ENCODE measurements at regions not wholly inside any gene's neighbourhood (a gene's known extent, or its start where the extent isn't known, plus 50 kb on each side); places are given as distances from the start of the nearest gene placed in this dataset.

DNA sequence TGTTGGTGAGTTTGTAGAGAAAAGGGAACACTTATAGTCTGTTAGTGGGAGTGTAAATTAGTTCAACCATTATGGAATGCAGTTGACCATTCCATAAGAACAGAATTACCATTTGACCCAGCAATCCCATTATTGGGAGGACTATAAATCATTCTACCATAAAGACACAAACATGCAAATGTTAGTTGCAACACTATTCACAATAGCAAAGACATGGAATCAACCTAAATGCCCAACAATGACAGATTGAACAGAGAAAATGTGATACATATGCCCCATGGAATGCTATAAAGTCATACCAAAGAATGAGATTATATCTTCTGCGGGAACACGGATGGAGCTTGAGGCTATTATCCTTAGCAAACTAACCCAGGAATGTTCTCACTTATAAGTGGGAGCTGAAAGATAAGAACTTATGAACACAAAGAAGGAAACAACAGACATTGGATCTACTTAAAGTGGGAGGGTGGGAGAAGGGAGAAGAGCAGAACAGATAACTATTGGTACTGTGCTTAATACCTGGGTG lies 1819.2 kb upstream of the ADGRL3 start (continued):
- no peak for TF ChIP-seq RFX5 (IDR thresholded peaks at IDR 0.05; ENCODE audit: borderline replicate concordance, low read depth, low read length)
- no peak for TF ChIP-seq FOSL1 (IDR thresholded peaks at IDR 0.05; ENCODE audit: insufficient read depth, low read depth, low read length)
- no peak for TF ChIP-seq BCL11A (IDR thresholded peaks at IDR 0.05; ENCODE audit: low read depth in 2 of 2, low read length in 2 of 2)
- TF ChIP-seq KDM5A (IDR thresholded peaks at IDR 0.05; ENCODE audit: low read length), result no peak
- TF ChIP-seq E2F6 (IDR thresholded peaks at IDR 0.05), result no peak
- no peak for TF ChIP-seq JUND (IDR thresholded peaks at IDR 0.05; ENCODE audit: low read length)
